Spleen (tissue), 11 donors: ENCODE measurements at regions not wholly inside any gene's neighbourhood (a gene's known extent, or its start where the extent isn't known, plus 50 kb on each side); places are given as distances from the start of the nearest gene placed in this dataset.

Experiments
- DNase-seq: peaks from one replicate; pipeline ENCODE4 v3.0.0-alpha.2; 2020
- H3K27ac ChIP-seq, 8 donors: fragments of 200-600 bp; sonication (generic) in 7 of 8; 1 replicate in 4 of 8; 2 replicates in 4 of 8; pipeline versions ENCODE4 v1.5.0 to v1.8.0; 2016 to 2021; ENCODE audit warnings: inconsistent platforms in 4 of 8, mild to moderate bottlenecking in 4 of 8, moderate library complexity in 1 of 8
- H3K27me3 ChIP-seq, 7 donors: fragments of 200-600 bp; sonication (generic) in 6 of 7; replicated peaks in 1 of 7; 1 replicate in 4 of 7; 2 replicates in 3 of 7; pipeline versions ENCODE4 v1.5.0 to v1.8.0; 2016 to 2021; ENCODE audit warnings: inconsistent platforms in 3 of 7, mild to moderate bottlenecking in 1 of 7
- H3K36me3 ChIP-seq, 6 donors: fragments of 200-600 bp; sonication (generic) in 5 of 6; 1 replicate in 4 of 6; 2 replicates in 2 of 6; pipeline versions ENCODE4 v1.5.0 to v1.8.0; 2016 to 2021; ENCODE audit warnings: inconsistent platforms in 2 of 6
- H3K4me1 ChIP-seq, 6 donors: fragments of 200-600 bp; sonication (generic) in 5 of 6; 1 replicate in 3 of 6; 2 replicates in 3 of 6; pipeline versions ENCODE4 v1.5.0 to v1.8.0; 2016 to 2021; ENCODE audit warnings: inconsistent platforms in 3 of 6
- H3K4me3 ChIP-seq, 8 donors: fragments of 200-600 bp; sonication (generic) in 7 of 8; 1 replicate in 4 of 8; 2 replicates in 4 of 8; pipeline versions ENCODE4 v1.5.0 to v1.8.0; 2016 to 2021; ENCODE audit warnings: inconsistent platforms in 4 of 8, mild to moderate bottlenecking in 4 of 8, moderate library complexity in 2 of 8
- H3K9me3 ChIP-seq, 8 donors: fragments of 200-600 bp; sonication (generic) in 7 of 8; 1 replicate in 4 of 8; 2 replicates in 4 of 8; pipeline versions ENCODE4 v1.5.0 to v1.8.0; 2016 to 2021; ENCODE audit warnings: inconsistent platforms in 4 of 8
- POLR2A ChIP-seq, 3 donors: fragments of 450-650 bp; IDR thresholded peaks; one replicate each; pipeline ENCODE4 v1.5.1; 2017; ENCODE audit warnings: antibody characterized with exemption in 3 of 3, mild to moderate bottlenecking in 1 of 3
- POLR2AphosphoS5 ChIP-seq, 3 donors: sonication (generic); formaldehyde crosslinking; IDR thresholded peaks; one replicate each; pipeline ENCODE4 v1.5.1; 2017; ENCODE audit warnings: antibody characterized with exemption in 3 of 3
- WGBS, 5 donors: extraction: QIAGEN DNeasy Blood & Tissue Kit in 3 of 5; methylation state at CpG; one replicate each; pipeline versions ENCODE4 v1.1.5 to v1.1.7; 2013 to 2018; 5-methylcytosine and 5-hydroxymethylcytosine counted together
- intact Hi-C: fragments of 100-400 bp; cut with DNase I; formaldehyde crosslinking; loops from one replicate; pipeline ENCODE4 v1.15.0; 2023; ENCODE audit warnings: low total_unique reads
- TF ChIP-seq, protein P1 (sequence below), 11 experiments: fragments of 200-600 bp in 7 of 11; fragments of 450-650 bp in 4 of 11; sonication (generic) in 4 of 11; IDR thresholded peaks in 8 of 11; conservative IDR thresholded peaks in 3 of 11; 1 replicate in 7 of 11; 2 replicates in 4 of 11; pipeline versions ENCODE4 v1.4.0 to v1.8.0; 2016 to 2021; ENCODE audit warnings: antibody characterized with exemption in 11 of 11, inconsistent platforms in 4 of 11, mild to moderate bottlenecking in 1 of 11
- donor health status: healthy with polysubstance abuse.
- donor health status: DM: no; HTN: no; CAD: no; lungs with moderate emphysema.
- donor health status: DM: no; HTN: no; CAD: no.
- donor health status: Bipolar disorder and iron deficiency.
- donor health status: healthy.
- donor health status: DM: no; HTN: no; CAD: no.
- donor health status: DM: yes; HTN: yes; CAD: no.

DNA sequence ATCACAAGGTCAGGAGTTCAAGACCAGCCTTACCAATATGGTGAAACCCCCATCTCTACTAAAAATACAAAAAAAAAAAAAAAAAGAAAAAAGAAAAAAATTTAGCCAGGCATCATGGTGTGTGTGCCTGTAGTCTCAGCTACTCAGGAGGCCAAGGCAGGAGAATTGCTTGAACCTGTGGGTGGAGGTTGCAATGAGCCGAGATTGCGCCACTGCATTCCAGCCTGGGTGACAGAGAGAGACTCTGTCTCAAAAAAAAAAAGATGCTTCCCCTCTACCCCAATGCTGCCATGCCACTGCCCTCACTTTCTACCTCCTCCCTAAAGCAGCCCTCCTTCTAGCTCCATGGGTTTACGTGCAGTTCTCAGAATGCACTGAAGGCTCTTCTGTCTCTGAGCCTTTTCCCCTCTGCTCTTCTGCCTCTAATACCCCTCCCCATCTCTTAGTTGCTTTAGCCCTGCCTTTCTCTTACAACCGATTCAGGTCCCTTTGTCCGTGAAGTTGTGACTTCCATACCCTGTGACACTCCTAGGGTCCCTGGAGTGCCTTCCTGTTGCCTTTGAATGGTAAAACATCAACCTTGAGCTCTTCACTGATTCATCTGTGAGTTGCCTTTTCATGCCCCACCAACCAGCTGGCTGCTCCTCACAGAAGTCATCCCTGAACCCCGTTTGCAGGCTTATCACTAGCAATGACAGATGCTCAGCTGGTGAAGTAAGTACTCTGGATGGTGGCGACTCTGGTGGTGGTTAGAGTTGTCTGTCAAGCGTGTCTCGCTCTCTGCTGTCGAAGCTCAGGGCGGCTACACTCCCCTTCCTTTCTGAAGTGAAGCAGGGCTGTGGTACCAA, 234.9 kb downstream of the RHOU start:
- intact Hi-C loops = no loop called here
- no peak for DNase-seq
- 84 to 97% (median 91%) methylated on average over 11 of the region's 11 CpGs for whole genome bisulfite sequencing, 5 donors
- Histone ChIP-seq H3K4me1 (no peaks in the 10 kb centered on the region), H3K36me3 (no peaks in the 10 kb centered on the region), H3K4me3 (no peak overlapping the region), H3K27me3 (no peaks in the 10 kb centered on the region), H3K9me3 (no peaks in the 10 kb centered on the region), H3K27ac (no peak overlapping the region)
- TF ChIP-seq POLR2A (IDR thresholded peaks at IDR 0.05) = no peak
- TF ChIP-seq, protein P1, sequence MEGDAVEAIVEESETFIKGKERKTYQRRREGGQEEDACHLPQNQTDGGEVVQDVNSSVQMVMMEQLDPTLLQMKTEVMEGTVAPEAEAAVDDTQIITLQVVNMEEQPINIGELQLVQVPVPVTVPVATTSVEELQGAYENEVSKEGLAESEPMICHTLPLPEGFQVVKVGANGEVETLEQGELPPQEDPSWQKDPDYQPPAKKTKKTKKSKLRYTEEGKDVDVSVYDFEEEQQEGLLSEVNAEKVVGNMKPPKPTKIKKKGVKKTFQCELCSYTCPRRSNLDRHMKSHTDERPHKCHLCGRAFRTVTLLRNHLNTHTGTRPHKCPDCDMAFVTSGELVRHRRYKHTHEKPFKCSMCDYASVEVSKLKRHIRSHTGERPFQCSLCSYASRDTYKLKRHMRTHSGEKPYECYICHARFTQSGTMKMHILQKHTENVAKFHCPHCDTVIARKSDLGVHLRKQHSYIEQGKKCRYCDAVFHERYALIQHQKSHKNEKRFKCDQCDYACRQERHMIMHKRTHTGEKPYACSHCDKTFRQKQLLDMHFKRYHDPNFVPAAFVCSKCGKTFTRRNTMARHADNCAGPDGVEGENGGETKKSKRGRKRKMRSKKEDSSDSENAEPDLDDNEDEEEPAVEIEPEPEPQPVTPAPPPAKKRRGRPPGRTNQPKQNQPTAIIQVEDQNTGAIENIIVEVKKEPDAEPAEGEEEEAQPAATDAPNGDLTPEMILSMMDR (IDR thresholded peaks at IDR 0.05 in 8 of 11, conservative IDR thresholded peaks at IDR 0.05 in 3 of 11) = no peak
- TF ChIP-seq POLR2AphosphoS5 (IDR thresholded peaks at IDR 0.05) = no peak

DNA sequence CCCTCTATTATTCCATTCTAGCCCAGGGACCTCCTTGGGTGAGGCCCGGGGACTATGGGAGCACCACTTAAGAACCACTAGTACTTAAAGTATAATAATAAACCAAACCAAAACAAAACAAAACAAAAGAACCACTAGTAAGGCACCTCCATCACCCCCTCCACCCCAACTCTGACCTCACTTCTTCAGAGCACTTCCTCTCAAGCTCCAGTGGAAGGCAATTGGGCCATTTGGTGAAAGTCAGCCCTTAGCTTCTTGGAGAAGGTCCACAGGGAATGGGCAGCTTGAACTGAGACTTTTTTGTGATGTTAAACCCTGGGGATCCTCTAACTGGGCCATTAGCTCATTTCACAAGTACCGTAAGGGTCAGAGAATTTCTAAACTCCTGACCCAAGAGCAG, 237.3 kb downstream of the RHOU start:
- no peak for TF ChIP-seq POLR2A (IDR thresholded peaks at IDR 0.05)
- TF ChIP-seq, protein P1 (IDR thresholded peaks at IDR 0.05 in 8 of 11, conservative IDR thresholded peaks at IDR 0.05 in 3 of 11) = no peak
- TF ChIP-seq POLR2AphosphoS5 (IDR thresholded peaks at IDR 0.05) = no peak
- intact Hi-C loops = no loop called here
- no peaks in the 10 kb centered on the region for H3K27me3 ChIP-seq

DNA sequence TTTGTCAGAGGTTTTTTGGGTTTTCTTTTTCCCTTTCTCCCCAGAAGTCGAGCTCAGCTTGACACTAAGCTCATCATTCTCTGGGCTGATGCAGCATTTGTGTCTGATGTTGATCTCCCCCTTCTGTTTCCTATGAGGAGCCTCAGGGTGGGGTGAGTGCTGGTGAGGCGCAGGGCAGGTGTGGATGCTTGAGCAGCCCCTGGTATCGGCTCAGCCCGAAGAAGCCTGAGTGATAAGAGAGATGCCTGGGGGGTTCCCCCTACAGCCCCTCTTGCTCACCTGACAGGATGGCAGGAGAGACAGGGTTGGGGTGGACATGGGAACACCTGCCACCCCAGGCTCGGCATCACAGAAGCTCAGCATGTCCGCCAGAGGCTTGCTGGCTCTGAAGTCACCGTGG, 239.0 kb downstream of the RHOU start:
- Histone ChIP-seq H3K27ac (no peak overlapping the region), H3K36me3 (no peaks in the 10 kb centered on the region), H3K4me3 (no peak overlapping the region), H3K4me1 (peaks cover 0 to 11% (median 8%) of the 10 kb centered on the region in 6 donors), H3K27me3 (no peaks in the 10 kb centered on the region), H3K9me3 (no peaks in the 10 kb centered on the region)
- intact Hi-C loops = no loop called here
- TF ChIP-seq POLR2A (IDR thresholded peaks at IDR 0.05) (no peak), POLR2AphosphoS5 (IDR thresholded peaks at IDR 0.05) (no peak)
- TF ChIP-seq, protein P1 (IDR thresholded peaks at IDR 0.05 in 8 of 11, conservative IDR thresholded peaks at IDR 0.05 in 3 of 11) = no peak
- WGBS, 5 donors = 86 to 93% (median 91%) methylated on average over 4 to 7 of the region's 7 CpGs
- DNase-seq = no peak

More for the DNA sequence above, 237.3 kb downstream of the RHOU start:
- Histone ChIP-seq H3K36me3 (no peaks in the 10 kb centered on the region), H3K9me3 (no peaks in the 10 kb centered on the region), H3K4me1 (no peaks in the 10 kb centered on the region), H3K27ac (no peak overlapping the region), H3K4me3 (no peak overlapping the region)
- WGBS, 5 donors = 79 to 97% (median 83%) methylated on average over 2 of the region's 2 CpGs
- DNase-seq = no peak

DNA sequence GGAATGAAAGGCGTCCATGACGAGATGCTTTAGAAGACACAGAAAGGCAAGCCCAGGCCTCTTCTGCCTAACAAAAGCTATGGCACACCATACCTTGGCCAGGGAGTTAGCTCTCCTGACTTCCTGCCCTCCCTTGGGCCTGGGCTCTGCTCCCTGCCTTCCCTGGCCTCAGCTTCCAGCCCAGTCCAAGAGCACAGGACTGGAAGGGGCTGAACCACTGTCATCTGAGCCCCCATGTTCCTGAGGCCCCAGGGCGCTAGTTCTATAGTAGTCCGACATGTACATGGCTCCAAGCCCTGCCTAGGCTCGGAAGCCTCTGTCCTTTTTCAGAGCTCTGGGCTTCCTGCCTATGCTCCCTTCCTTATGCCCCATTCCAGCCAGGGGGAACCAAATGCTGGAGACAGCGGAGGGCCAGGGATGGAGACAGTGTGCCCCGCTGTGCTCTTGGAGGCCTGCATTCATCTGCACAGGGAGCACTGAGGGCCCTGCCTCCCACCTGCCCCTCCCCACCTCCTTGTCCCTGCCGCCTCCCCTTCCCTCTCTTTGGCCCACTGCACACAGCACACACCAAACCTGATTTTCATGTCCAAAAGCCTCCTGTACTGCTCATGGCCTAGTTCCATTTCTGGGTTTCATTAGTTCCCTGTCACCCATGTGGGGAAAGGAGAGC, 240.1 kb downstream of the RHOU start:
- Histone ChIP-seq H3K4me1 (peaks cover 0 to 15% (median 10%) of the 10 kb centered on the region in 6 donors), H3K27ac (no peak overlapping the region), H3K36me3 (no peaks in the 10 kb centered on the region), H3K9me3 (no peaks in the 10 kb centered on the region), H3K27me3 (no peaks in the 10 kb centered on the region), H3K4me3 (no peak overlapping the region)
- 91 to 97% (median 95%) methylated on average over 7 to 8 of the region's 8 CpGs for WGBS, 5 donors
- TF ChIP-seq POLR2A (IDR thresholded peaks at IDR 0.05) (no peak), POLR2AphosphoS5 (IDR thresholded peaks at IDR 0.05) (no peak)
- TF ChIP-seq, protein P1 (IDR thresholded peaks at IDR 0.05 in 8 of 11, conservative IDR thresholded peaks at IDR 0.05 in 3 of 11) = no peak
- DNase-seq = no peak
- intact Hi-C loops = no loop called here
